DMS 273 (cell line): ENCODE measurements at regions not wholly inside any gene's neighbourhood (a gene's known extent, or its start where the extent isn't known, plus 50 kb on each side); places are given as distances from the start of the nearest gene placed in this dataset.
"Not testable (repeated sequence)": the region's sequence is repeated elsewhere in the genome, so short reads cannot be mapped to it uniquely, and the experiment has no call there.

ENCODE experiments used
- DNase-seq: peaks from one replicate; lab custom pipeline; 2025; ENCODE audit not compliant: unreplicated experiment; lab: John Stamatoyannopoulos, UW

DNA sequence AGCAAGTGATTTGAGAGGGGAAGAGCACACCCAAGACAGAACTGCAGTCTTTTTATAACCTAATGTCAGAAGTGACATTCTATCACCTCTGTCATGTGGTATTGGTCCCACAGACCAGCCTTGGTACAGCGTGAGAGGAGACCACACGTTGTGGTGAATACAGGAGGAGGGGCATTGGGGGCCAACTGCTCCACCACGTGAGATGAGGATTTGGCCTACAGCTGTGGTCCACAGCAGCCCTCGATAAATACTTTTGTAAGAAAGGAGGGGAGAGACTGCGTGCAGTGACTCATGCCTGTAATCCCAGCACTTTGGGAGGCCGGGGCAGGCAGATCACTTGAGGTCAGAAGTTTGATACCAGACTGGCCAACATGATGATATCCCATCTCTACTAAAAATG lies 243.1 kb downstream of the FGFR2 start:
- no peak for DNase-seq

- no peak for DNase-seq
These were observed 242.1 kb downstream of the FGFR2 start for GRCh38 chr10:121356183-121356582.

DNA sequence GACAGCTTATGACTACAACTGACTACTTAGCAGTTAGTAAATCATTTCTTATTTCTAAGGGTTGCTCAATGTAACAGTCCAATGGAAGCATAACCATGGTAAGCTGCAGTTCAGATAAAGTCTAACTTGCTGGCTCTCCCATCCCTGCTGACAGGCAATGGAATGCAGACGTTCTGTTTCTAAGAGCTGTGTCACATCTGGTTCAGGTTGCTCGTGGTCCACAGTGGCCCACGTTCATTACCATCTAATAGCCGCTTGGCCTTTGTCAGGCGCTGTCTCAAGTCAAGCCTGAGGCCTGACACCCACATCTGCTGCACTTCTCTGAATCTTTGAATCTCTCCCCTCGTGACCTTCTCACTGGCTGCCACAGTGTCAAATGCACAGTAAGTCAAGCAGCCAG lies 240.8 kb downstream of the FGFR2 start:
- no peak for DNase-seq

DNA sequence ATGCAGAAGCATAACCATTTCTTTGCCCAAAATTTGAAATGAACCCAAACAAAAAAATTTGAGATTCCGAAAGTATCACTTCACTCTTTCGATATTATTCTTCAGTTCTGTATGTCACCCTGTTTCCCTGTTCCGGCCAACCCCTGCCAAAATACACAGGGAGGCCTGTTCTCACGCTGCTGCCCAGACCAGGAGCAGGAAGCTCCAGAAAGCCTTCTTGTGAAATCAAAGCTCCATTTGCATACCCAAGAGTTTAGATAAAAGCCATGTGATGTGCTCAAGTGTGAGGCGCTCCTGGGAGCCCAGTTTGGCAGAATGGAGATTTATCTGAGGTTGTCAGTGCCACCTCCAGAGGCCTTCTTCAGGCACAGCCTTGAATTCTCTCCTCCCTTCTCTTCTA lies 236.2 kb downstream of the FGFR2 start:
- no peak for DNase-seq

GRCh38 chr10:121365566-121365965 lies 232.7 kb downstream of the FGFR2 start:
- no peak for DNase-seq

- DNase-seq = peak; percentile 64
These were observed 229.8 kb downstream of the FGFR2 start for GRCh38 chr10:121368347-121369025.

- peak; percentile 6 for DNase-seq
These were observed 228.6 kb downstream of the FGFR2 start for GRCh38 chr10:121369616-121370015.

DNA sequence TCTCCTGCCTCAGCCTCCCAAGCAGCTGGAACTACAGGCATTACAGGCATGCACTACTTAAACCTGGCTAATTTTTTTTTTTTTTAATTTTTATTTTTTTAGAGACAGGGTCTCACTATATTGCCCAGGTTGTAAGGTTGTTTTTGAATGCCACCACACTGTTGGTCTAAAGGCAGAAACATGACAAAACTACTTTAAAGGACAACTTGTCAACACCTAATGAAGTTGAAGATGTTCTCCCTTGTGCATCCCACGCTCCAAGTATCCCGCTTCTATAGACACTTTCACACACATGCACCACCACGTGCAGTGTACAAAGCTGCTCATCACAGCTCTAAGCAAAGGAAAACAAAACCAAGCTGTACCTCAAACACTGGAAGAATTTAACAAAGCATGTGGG lies 226.4 kb downstream of the FGFR2 start:
- no peak for DNase-seq

- DNase-seq = no peak
These were observed 224.8 kb downstream of the FGFR2 start for GRCh38 chr10:121373411-121373810.

GRCh38 chr10:121374121-121374520 lies 224.1 kb downstream of the FGFR2 start:
- DNase-seq = no peak

- DNase-seq = no peak
These were observed 223.1 kb downstream of the FGFR2 start for GRCh38 chr10:121375172-121375571.

GRCh38 chr10:121378251-121378801 lies 219.9 kb downstream of the FGFR2 start:
- DNase-seq = no peak

DNA sequence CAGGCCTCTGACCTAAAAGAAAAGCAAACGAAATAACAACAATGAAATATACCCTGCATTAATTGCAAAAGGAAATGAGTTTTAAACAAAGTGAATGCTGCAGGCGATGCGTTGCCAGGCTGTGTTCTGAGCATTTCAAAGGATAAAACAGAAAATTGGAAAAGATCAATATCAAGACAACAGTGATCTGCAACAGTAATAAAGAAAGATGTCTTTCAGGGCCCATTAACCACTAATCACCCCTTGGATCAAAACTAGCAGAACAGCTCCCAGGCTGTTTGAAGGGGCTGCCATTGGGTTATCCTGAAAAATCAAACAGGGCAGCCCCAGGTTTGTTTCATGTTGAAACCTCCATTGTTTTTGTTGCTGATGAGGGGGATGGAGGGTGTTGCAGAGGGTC lies 219.2 kb downstream of the FGFR2 start:
- DNase-seq = no peak

DNA sequence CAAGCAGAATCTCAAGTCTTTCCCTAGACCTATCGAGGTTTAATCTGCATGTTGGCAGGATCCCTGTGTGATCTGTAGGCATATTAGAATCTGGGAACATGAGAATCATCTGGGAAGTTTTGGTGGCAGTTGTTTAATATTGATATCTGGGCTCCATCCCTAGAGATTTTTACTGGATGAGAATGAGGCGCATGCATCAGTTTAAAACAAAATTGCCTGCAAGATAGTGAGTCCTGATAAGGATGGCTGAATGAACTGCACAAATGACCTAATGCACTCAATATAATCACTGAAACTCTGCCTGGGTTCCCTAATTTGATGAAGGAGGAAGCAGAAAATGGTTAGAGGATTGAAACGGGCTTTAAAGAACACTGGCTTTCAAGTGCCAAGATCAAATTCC lies 218.0 kb downstream of the FGFR2 start:
- DNase-seq = no peak

DNA sequence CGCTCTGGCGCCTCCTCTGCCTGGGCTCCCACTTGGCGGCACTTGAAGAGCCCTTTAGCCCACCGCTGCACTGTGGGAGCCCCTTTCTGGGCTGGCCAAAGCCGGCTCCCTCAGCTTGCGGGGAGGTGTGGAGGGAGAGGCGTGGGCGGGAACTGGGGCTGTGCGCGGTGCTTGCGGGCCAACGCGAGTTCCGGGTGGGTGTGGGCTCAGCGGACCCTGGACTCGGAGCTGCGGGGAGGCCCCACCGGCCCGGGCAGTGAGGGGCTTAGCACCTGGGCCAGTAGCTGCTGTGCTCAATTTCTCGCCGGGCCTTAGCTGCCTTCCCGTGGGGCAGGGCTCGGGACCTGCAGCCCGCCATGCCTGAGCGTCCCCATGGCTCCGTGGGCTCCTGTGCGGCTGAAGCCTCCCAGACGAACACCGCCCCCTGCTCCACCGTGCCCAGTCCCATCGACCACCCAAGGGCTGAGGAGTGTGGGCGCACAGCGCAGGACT lies 216.2 kb downstream of the FGFR2 start:
- DNase-seq = not testable (repeated sequence)

DNA sequence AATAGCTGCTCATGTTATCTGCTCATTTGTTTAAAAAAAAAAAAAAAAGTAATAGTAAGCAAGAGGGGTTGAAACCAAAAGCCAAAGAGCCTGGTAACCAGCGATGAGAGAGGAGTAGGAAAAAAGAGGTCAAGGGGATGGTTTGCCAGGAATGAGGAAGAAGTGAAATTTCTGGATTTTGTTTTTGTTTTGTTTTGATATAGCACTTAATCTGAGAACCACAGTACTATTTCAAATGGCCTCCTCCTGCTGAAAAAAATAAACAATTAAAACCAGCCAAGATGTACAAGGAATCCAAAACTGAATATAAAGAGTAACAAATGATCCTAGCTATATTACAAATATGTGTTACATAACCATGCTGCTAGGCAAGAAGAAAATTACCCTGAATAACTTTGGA lies 213.1 kb downstream of the FGFR2 start:
- no peak for DNase-seq

GRCh38 chr10:121392657-121393056 lies 205.6 kb downstream of the FGFR2 start:
- DNase-seq = no peak

DNA sequence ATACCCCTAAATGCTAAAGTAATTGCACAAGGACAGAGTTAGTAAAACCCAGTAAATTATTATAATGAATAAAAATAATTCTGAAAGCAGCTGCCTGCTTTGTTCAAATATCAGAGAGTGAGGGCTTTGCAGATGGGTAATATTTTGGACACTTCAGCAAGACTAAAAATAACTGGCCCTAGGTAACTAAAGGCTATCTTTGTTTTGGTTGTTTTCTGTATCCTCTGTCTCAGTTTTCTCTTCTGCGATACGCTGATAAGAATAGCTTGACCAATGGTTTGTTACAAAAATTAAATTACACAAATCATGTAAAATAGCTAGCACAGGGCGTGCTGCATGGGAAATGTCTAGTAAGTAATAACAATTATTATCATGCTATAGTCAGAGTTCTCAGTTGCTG lies 204.7 kb downstream of the FGFR2 start:
- no peak for DNase-seq

GRCh38 chr10:121400507-121400906 lies 197.7 kb downstream of the FGFR2 start:
- not testable (repeated sequence) for DNase-seq

DNA sequence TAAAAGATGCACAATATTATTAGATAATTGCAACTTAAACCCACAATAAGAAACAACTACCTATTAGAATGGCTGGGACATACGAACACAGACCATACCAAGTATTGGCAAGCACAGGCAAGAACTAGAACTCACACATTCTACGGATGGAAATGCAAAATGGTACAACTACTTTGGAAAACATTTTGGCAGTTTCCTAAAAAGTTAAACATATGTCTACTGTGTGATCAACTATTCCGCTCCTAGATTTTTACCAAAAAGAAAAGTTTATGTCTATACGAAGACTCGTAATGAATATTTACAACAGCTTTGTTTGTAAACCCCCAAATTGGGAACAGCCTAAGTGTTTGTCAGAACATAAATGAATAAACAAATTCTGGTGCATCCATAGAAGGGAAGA lies 194.7 kb downstream of the FGFR2 start:
- DNase-seq = no peak

DNA sequence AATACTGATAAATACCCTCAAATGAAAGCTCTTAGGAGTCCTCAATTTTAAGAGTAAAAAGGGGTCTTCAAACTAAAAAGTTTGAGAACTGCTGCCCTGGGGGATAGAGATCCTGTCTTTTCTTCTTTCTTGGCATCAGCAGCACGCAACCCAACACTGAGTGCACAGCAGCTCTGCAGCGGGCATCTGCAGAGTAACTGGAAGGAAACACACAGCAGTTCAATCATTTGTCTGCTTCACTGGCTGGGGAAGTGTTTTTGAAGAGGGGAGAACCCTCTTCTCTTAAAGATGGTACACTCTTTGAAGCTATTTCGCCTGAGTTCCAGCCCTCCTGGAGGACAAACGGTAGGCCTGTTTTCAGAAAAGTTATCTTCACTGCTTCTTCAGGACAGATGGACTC lies 193.6 kb downstream of the FGFR2 start:
- peak; percentile 82 for DNase-seq

- DNase-seq = peak; percentile 85
These were observed 193.1 kb downstream of the FGFR2 start for GRCh38 chr10:121405096-121405495.

DNA sequence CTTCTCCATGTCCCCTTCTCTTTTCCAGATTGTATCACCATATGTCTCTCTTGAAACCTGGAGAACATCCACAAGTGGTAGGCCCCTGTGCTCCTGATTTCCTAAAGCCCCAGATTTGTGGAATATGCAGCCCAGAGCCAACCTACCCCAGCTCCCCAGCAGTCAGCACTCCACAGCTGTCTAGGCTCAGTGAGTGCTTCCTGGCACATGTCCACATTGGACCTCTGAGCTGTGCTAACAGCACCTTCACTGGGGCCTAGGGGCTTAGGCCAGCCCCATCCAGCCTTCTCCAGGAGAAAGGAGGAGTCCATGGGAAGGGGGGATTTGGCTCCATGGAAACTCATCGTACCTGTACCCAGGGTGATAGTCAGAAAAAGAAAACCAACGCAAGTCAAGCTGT lies 192.7 kb downstream of the FGFR2 start:
- peak; percentile 85 for DNase-seq
